OCI-M1 (cell line): ENCODE measurements at regions not wholly inside any gene's neighbourhood (a gene's known extent, or its start where the extent isn't known, plus 50 kb on each side); places are given as distances from the start of the nearest gene placed in this dataset.
"Not testable (repeated sequence)": the region's sequence is repeated elsewhere in the genome, so short reads cannot be mapped to it uniquely, and the experiment has no call there.

ENCODE experiments used
- DNase-seq: peaks from one replicate; lab custom pipeline; 2025; lab: John Stamatoyannopoulos, UW

DNA sequence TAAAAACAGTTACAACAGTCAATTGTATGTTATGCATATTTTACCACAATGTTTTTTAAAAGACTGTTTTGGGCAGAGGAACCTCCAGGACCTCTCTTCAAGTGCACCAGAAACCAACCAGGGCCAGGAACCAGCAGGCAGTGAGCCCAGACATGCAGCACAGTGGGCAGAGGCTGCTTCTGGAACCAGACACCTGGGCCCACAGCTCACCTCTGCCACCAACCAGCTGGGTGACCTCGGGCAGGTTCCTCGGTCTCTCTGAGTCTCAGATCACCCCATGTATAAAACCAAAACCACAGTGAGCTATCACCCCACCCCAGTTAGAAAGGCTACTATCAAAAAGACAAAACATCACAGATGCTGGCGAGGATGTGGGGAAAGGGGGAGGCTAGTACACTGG, 161.0 kb downstream of the C16orf95 start:
- DNase-seq = no peak

DNA sequence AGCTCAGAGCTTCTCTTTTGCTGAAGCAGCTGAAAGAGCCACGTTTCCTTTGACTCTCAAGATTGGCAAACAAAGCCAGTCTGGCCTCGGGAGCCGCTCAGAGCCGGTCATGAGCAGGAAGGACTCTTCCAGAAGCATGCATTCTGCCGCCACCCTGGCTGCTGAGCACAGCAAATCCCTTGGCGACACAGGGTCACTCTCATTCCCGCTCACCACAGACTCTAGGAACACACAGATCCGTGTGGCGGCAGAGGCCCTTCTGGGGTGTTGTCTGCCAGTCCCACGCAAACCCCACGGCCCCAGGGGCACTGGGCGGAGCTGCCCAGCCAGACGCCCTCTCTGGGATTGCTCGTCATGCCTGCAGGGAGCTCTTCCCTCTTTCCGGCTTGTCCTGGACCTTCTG, 157.0 kb downstream of the C16orf95 start:
- no peak for DNase-seq

DNA sequence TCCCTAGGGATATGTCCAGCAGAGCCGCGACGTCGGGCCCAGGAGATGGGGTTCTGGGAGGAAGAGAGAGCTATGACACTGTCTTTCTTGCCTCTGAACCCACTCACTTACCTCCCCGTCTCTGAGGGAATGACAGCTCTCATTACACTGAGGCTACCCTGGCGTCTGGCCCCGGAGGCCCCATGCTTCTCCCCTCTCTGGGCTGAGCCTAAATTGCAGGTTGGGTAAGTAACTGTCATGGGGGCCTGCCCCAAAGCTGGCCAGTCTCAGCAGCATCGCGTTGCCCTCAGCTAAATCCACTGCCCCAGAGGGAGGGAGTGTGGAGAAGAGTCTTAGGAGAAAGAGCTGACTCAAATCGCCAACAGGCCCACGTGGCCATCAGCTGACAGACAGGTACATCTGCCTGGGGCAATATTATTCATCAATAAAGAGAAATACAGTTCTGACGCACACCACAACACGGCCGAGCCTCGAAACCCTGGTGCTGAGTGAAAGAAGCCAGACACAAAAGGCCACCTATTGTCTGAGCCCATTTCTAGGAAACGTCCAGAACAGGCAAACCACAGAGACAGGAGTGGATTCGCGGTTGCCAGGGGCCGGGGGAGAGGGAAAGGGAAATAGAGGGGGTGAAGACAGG, 156.4 kb downstream of the C16orf95 start:
- peak; percentile 37 for DNase-seq

- not testable (repeated sequence) for DNase-seq
These were observed 155.8 kb downstream of the C16orf95 start for GRCh38 chr16:87161410-87161809.

DNA sequence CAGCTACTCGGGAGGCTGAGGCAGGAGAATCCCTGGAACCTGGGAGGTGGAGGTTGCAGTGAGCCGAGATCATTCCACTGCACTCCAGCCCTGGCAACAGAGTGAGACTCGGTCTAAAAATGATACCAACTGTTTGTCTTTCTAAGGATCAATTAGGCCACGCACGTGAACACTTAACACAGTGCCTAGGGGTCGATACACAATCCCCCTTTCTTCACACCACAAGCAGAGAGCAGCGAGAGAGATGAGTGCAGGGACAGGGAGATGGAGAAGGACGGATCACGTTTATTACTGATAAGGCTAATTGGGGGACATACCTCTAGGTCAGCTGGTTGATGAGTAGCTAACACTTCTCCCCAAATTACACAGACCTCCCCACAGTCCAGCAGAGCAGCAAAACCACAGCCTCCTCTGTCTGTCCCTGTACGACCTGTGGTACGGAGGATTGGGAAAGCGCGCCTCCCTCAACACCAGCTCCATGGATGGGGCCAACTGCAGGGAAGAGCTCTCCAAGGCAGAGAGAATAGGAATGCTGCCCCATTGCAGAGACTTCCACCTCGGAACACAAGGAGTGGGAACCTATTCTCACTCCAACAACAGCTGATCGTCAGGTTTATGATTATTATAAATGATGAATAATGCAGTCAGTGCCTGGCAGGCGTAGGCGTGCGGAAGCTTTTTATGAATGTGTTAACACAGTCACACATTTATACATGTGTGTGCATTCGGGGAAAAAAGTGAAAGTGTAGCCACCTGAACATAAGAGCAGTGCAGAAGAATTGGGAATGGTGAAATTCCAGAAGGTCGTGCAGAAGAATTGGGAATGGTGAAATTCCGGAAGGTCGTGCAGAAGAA, 155.1 kb downstream of the C16orf95 start:
- DNase-seq = no peak

GRCh38 chr16:87162799-87163198, 154.4 kb downstream of the C16orf95 start:
- not testable (repeated sequence) for DNase-seq

- peak; percentile 76 for DNase-seq
These were observed 153.6 kb downstream of the C16orf95 start for GRCh38 chr16:87163637-87164036.

- DNase-seq = no peak
These were observed 152.0 kb downstream of the C16orf95 start for GRCh38 chr16:87165151-87165550.

DNA sequence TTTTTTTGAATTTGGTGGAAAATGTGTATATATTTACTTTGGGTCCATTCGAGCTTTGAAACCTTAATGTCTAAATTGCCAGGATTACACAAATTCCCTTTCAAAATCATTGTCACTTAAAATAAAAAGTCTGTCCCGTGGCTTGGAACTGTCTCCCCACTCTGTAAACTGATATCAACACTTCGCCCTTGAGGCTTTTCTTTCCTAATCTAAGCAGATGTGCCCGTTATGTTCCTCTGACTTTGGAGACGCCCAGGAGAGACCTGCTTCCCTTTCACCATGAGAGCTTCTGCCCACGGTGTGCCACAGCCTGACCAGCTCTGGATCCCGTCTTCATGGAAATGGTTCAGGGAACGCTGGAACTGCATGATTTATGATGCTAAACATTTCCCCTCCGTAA, 151.3 kb downstream of the C16orf95 start:
- DNase-seq = no peak

GRCh38 chr16:87166321-87166720, 150.9 kb downstream of the C16orf95 start:
- no peak for DNase-seq

- no peak for DNase-seq
These were observed 150.3 kb downstream of the C16orf95 start for GRCh38 chr16:87166934-87167333.

GRCh38 chr16:87169509-87169995, 147.6 kb downstream of the C16orf95 start:
- no peak for DNase-seq

- no peak for DNase-seq
These were observed 146.9 kb downstream of the C16orf95 start for GRCh38 chr16:87170310-87170709.

DNA sequence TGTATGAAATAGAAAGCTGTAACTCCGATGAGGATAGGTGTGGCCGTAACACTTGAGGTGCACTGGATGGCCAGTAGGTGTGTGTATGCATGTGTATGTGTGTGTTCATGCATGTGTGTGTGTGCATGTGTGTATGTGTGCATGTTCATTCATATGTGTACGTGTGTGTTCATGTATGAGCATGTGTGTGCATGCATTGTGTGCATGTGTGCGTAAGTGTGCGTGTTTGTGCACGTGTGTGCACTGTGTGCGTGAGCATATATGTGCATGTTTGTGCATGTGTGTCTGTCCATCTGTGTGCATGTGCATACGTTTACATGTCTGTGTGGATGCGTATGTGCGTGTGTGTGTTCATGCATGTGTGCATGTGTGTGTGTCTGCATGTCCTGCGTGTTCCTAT, 145.5 kb downstream of the C16orf95 start:
- DNase-seq = no peak

DNA sequence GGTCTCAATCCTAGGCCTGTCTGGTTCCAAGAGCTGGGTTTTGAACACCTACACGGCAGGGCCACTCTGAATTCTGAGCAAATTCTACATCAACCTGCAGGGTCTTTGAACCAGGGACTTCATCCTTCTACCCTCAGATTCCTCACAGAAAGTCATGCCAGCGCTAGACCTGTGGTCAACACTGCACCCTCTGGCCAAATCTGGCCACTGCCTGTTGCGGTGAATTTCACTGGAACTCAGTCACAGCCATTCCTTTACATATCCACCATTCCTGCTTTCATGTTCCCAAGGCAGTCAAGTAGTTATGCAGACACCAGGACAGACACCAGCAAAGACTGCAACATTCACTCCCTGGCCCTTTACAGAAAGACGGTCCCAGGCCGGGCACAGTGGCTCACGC, 144.6 kb downstream of the C16orf95 start:
- no peak for DNase-seq

- no peak for DNase-seq
These were observed 143.8 kb downstream of the C16orf95 start for GRCh38 chr16:87173294-87173893.

GRCh38 chr16:87174061-87174460, 143.1 kb downstream of the C16orf95 start:
- DNase-seq = no peak

DNA sequence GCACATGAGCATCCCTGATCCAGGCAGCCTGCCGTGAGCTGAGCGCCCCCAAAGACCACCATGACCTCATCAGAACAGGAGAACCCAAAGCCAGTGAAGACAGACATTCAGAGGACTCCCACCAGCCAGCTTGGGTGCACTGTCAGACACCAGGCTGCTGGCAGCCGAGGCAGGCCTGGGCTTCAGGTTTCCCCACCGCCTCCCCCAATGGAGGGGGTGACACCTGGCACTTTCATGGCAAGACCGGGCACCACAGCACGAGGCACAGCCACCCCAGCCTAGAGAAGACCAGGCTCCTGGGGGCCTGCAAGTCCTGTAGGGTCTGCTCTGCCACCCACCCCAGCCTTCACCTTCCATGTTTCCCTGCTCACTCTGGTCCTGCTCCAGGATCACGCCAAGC, 140.5 kb downstream of the C16orf95 start:
- DNase-seq = no peak

DNA sequence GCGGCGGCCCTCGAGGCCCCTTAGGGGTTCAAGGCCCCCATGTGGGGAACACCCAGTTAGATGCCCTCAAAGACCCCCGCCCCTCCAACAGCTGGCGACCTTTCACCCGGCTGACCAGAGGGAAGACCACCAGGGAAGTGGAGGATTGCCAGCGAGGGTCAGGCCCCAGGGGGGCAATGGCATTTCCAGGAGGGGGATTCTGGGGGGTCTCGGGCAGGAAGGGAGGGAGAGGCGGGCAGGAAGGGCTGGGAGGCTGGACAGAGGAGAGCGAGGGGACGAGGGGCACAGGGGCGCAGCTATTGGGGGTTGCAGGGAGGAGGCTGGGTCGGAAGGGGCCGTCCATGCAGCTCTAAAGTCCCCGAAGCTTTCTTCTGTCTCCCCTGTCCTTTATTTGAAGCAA, 139.5 kb downstream of the C16orf95 start:
- DNase-seq = no peak

DNA sequence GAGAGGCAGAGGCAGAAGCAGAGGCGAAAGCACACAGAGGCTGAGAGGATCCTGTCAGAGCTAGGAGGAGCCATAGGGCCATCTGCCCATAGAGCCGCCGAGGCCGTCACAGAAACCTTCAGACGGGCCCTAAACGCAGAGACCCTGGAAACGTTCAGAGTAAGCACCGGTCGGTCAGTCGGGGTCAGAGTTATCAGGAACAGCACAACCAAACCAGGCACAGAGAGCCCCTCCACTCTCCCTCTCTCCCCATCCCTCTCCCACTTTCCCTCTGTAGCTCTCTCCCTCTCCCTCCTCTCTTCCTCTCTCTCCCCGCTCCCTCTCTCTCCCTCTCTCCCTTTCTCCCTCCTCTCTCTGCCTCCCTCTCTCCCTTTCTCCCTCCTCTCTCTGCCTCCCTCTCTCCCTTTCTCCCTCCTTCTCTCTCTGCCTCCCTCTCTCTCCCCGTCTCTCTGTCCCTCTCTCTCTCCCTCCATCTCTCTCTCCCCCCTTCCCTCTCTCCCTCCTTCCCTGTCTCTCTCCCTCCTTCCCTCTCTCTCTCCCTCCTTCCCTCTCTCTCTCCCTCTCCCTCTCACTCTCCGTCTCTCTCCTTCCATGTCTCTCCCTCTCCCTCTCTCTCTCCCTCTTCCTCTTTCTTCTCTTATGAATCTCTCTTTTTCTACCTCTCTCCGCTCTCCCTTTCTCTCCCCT, 138.9 kb downstream of the C16orf95 start:
- no peak for DNase-seq

DNA sequence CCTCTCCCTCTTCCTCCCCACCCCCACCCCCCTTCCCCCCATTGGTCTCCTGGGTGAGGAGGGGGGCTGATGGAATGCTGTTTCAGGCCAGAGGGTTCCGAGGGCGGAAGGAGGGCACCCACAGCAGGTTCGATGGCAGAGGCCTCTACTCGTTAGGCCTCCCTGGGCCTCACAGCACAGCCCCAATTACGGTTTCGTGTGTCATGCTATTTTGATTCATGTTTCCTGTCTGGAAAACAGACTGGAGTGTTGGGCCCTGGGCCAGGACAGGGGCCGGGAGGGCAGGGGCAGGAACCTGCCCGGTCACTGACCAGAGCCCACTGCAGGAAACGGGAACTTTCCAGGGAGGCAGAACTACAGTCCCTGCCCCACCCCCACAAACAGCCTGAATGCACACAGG, 138.2 kb downstream of the C16orf95 start:
- DNase-seq = no peak

DNA sequence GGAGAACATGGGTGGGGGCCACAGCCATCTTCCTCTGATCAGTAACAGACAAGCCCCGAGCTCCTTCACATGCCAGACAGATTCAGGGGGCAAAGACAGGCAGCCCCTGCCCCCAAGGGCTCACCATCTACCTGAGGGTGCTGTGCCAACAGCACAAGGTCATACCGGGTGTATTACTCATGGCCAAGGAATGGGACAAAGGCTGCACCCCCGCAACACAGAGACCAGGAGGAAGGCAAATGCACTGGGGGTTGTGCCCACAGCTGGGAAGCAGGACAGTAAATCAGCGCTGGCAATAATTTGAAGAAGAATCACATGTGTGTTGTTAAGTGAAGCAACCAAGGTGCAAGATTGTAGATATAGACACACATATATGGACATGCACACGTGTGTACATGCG, 137.1 kb downstream of the C16orf95 start:
- no peak for DNase-seq
